ENCODE measurements at regions not wholly inside any gene's neighbourhood (a gene's known extent, or its start where the extent isn't known, plus 50 kb on each side); places are given as distances from the start of the nearest gene placed in this dataset.
A peak's percentile ranks its signal among the peaks of the same experiment; 100 is the strongest.

DNA sequence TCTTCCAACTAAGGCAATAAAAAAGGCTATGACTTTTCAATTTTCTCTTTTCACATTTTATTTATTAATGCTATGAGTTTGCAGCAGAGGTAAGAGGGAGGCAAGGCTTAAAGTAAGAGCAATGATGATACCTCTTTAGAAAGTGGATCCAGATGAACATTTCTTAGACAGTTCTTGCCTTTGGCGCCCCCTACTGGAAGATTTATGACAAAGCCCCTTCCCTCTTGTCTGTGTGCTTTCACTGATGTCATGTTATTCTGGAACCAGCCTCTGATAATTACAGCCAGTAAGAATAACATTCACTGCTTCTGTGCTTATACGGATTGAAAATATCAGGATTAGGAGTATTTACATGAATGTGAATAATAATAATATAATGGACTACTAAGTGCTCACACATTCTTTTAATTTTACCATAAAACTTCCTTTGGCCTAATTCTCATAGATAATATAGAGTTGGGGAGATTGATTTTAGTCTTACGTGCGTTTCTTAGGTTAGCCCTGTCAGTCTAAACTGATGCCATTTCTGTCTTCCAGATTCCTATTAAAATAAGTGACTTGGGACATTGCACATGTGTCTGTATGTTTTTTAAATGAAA lies 1929.9 kb upstream of the SEL1L start:
- CTCF ChIA-PET = no interaction called here
- Histone ChIP-seq H3K4me1 (no peaks in the 10 kb centered on the region), H3K27me3 (replicated peaks; ENCODE audit: control insufficient read depth, insufficient read depth, low read length) (no peaks in the 10 kb centered on the region), H3K4me3 (ENCODE audit: low read depth, low read length) (no peak overlapping the region), H3K36me3 (ENCODE audit: control insufficient read depth, insufficient read depth, low read length) (no peaks in the 10 kb centered on the region), H3K9me3 (no peaks in the 10 kb centered on the region)
- Mint-ChIP-seq H3K36me3 (ENCODE audit: insufficient read depth, unreplicated experiment) (no peaks in the 10 kb centered on the region), H3K27me3 (ENCODE audit: insufficient read depth, unreplicated experiment) (no peaks in the 10 kb centered on the region), H3K27ac (ENCODE audit: unreplicated experiment) (no peak overlapping the region), H3K9me3 (ENCODE audit: unreplicated experiment) (peaks cover 17% of the 10 kb centered on the region), H3K4me3 (ENCODE audit: unreplicated experiment) (no peak overlapping the region), H3K4me1 (ENCODE audit: low read depth, unreplicated experiment) (no peaks in the 10 kb centered on the region)
- BruUV-seq (replicated peaks) = no TSS peak
- intact Hi-C loops (cut with micrococcal nuclease; ENCODE audit: unreplicated experiment) = loop anchor here (1.0 to 5.0 kb wide), 2 partner anchors 163 to 751 kb away; no protein-coding TSS in a partner anchor
- POLR2A ChIA-PET = no interaction called here
- DNase-seq = peak; percentile 43 to 52
- TF ChIP-seq, protein P1, sequence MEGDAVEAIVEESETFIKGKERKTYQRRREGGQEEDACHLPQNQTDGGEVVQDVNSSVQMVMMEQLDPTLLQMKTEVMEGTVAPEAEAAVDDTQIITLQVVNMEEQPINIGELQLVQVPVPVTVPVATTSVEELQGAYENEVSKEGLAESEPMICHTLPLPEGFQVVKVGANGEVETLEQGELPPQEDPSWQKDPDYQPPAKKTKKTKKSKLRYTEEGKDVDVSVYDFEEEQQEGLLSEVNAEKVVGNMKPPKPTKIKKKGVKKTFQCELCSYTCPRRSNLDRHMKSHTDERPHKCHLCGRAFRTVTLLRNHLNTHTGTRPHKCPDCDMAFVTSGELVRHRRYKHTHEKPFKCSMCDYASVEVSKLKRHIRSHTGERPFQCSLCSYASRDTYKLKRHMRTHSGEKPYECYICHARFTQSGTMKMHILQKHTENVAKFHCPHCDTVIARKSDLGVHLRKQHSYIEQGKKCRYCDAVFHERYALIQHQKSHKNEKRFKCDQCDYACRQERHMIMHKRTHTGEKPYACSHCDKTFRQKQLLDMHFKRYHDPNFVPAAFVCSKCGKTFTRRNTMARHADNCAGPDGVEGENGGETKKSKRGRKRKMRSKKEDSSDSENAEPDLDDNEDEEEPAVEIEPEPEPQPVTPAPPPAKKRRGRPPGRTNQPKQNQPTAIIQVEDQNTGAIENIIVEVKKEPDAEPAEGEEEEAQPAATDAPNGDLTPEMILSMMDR (IDR thresholded peaks at IDR 0.05; ENCODE audit: insufficient read depth in 1 of 2, low read depth in 1 of 2, low read length in 1 of 2, severe bottlenecking in 1 of 2, unreplicated experiment in 1 of 2) = peak; percentile 32 to 59

DNA sequence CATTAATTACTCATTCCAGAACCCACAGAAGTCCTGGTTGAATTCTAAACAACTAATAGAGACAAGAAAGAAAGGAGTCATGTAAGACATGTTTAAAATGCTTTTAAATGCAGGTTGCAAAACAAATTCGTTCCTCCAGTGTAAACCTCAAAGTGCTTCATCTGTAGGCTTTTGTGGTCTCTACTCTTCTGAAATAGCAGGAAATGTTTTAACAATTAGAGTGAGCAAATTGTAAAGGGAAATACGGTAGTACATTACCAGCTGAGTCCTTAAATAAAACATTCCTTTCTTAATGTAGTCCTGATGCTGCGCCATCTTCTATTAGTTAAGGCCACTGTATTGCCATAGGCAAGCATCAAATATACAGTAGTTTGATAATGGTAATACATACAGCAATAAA lies 1934.2 kb upstream of the SEL1L start:
- TF ChIP-seq, protein P1 (IDR thresholded peaks at IDR 0.05; ENCODE audit: insufficient read depth in 1 of 2, low read depth in 1 of 2, low read length in 1 of 2, severe bottlenecking in 1 of 2, unreplicated experiment in 1 of 2) = no peak

DNA sequence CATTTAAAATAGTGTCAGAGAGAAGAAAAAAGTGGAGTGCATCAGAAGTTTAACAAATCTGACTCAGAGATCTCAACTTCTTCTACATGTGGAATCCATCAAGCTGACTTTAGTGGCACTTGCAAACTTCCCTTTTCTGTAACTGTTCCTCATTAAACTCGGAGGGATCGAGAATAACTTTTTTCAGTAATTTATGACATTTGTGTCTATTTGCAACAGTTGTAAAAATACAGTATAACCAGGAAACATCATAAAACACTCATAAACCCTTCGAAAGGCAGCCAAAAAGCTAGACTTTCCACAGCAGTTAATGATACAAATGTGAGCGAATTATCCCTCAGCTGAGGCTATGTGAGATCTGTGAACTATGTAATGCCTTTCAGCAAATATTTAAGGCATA lies 1936.8 kb upstream of the SEL1L start:
- H3K9me3 Mint-ChIP-seq (ENCODE audit: unreplicated experiment) = no peaks in the 10 kb centered on the region

More for the DNA sequence above, 1934.2 kb upstream of the SEL1L start:
- Histone ChIP-seq H3K9me3 (no peaks in the 10 kb centered on the region), H3K36me3 (ENCODE audit: control insufficient read depth, insufficient read depth, low read length) (no peaks in the 10 kb centered on the region), H3K4me3 (ENCODE audit: low read depth, low read length) (no peak overlapping the region), H3K27me3 (replicated peaks; ENCODE audit: control insufficient read depth, insufficient read depth, low read length) (no peaks in the 10 kb centered on the region), H3K4me1 (no peaks in the 10 kb centered on the region)
- Mint-ChIP-seq H3K4me3 (ENCODE audit: unreplicated experiment) (no peak overlapping the region), H3K9me3 (ENCODE audit: unreplicated experiment) (no peaks in the 10 kb centered on the region), H3K36me3 (ENCODE audit: insufficient read depth, unreplicated experiment) (no peaks in the 10 kb centered on the region), H3K27ac (ENCODE audit: unreplicated experiment) (no peak overlapping the region), H3K27me3 (ENCODE audit: insufficient read depth, unreplicated experiment) (no peaks in the 10 kb centered on the region), H3K4me1 (ENCODE audit: low read depth, unreplicated experiment) (no peaks in the 10 kb centered on the region)
- CTCF ChIA-PET = no interaction called here
- BruUV-seq (replicated peaks) = no TSS peak
- intact Hi-C loops (cut with micrococcal nuclease; ENCODE audit: unreplicated experiment) = no loop called here
- POLR2A ChIA-PET = no interaction called here
- DNase-seq = no peak

More for the DNA sequence above, 1936.8 kb upstream of the SEL1L start:
- Mint-ChIP-seq H3K27ac (ENCODE audit: unreplicated experiment) (no peak overlapping the region), H3K36me3 (ENCODE audit: insufficient read depth, unreplicated experiment) (no peaks in the 10 kb centered on the region), H3K27me3 (ENCODE audit: insufficient read depth, unreplicated experiment) (no peaks in the 10 kb centered on the region), H3K4me3 (ENCODE audit: unreplicated experiment) (no peak overlapping the region), H3K4me1 (ENCODE audit: low read depth, unreplicated experiment) (peaks cover 6% of the 10 kb centered on the region)
- no peak for DNase-seq
- ChIA-PET POLR2A (no interaction called here), CTCF (no interaction called here)
- H3K9me3 ChIP-seq = no peaks in the 10 kb centered on the region
- H3K4me1 ChIP-seq = 0 out of 2 replicates have a peak, but pooled peaks cover 6% of the 10 kb centered on the region
- intact Hi-C loops (cut with micrococcal nuclease; ENCODE audit: unreplicated experiment) = no loop called here
- H3K27me3 ChIP-seq (replicated peaks; ENCODE audit: control insufficient read depth, insufficient read depth, low read length) = no peaks in the 10 kb centered on the region
- no TSS peak for BruUV-seq (replicated peaks)
- TF ChIP-seq, protein P1 (IDR thresholded peaks at IDR 0.05; ENCODE audit: insufficient read depth in 1 of 2, low read depth in 1 of 2, low read length in 1 of 2, severe bottlenecking in 1 of 2, unreplicated experiment in 1 of 2) = no peak
- no peak overlapping the region for H3K4me3 ChIP-seq (ENCODE audit: low read depth, low read length)
- no peaks in the 10 kb centered on the region for H3K36me3 ChIP-seq (ENCODE audit: control insufficient read depth, insufficient read depth, low read length)

Measured in Caco-2 (cell line).